ENCODE measurements at regions not wholly inside any gene's neighbourhood (a gene's known extent, or its start where the extent isn't known, plus 50 kb on each side); places are given as distances from the start of the nearest gene placed in this dataset.

GRCh38 chr11:59012398-59013265 lies 73.3 kb downstream of the GLYATL1 start:
- Histone ChIP-seq H3K4me3 (no peak overlapping the region), H3K4me1 (no peaks in the 10 kb centered on the region), H3K9me3 (no peaks in the 10 kb centered on the region), H3K36me3 (no peaks in the 10 kb centered on the region), H3K27ac (no peak overlapping the region), H3K27me3 (no peaks in the 10 kb centered on the region)
- intact Hi-C loops (cut with DNase I; ENCODE audit: low total_unique reads) (no loop called here), in situ Hi-C loops (cut with MboI; ENCODE audit: low pct_ligation_motif_present in 1 of 4, low pct_unique_long_range_greater_than_20kb in 1 of 4, low sequenced_read_pairs in 3 of 4) (no loop called here)
- 74 to 77% methylated on average over 3 to 4 of the region's 4 CpGs for WGBS, 2 donors (ENCODE audit: low coverage in 1 of 2)
- no peak for DNase-seq
- no peak for TF ChIP-seq POLR2AphosphoS5 (IDR thresholded peaks at IDR 0.05)
- no peak for TF ChIP-seq POLR2A (IDR thresholded peaks at IDR 0.05)
- no peak for TF ChIP-seq EP300 (IDR thresholded peaks at IDR 0.05; ENCODE audit: low read depth)
- no peak for TF ChIP-seq CTCF (IDR thresholded peaks at IDR 0.05)

GRCh38 chr11:59025097-59025496 lies 61.0 kb upstream of the GLYATL1B start:
- no peaks in the 10 kb centered on the region for H3K9me3 ChIP-seq
- peak; percentile 16 for DNase-seq
- intact Hi-C loops (cut with DNase I; ENCODE audit: low total_unique reads), result no loop called here
- no peaks in the 10 kb centered on the region for H3K36me3 ChIP-seq
- peaks cover 0 to 20% (median 5%) of the 10 kb centered on the region in 4 donors for H3K4me1 ChIP-seq
- no peaks in the 10 kb centered on the region for H3K27me3 ChIP-seq
- in situ Hi-C loops (cut with MboI; ENCODE audit: low pct_ligation_motif_present in 1 of 4, low pct_unique_long_range_greater_than_20kb in 1 of 4, low sequenced_read_pairs in 3 of 4), result no loop called here
- WGBS, 2 donors (ENCODE audit: low coverage in 1 of 2), result 37 to 57% methylated on average over 3 to 4 of the region's 4 CpGs
- TF ChIP-seq EP300 (IDR thresholded peaks at IDR 0.05; ENCODE audit: low read depth) (no peak), POLR2A (IDR thresholded peaks at IDR 0.05) (no peak), POLR2AphosphoS5 (IDR thresholded peaks at IDR 0.05) (peak in 2 of 3 donors; percentile 14 to 46)
- H3K27ac ChIP-seq, result no peak overlapping the region
- H3K4me3 ChIP-seq, result no peak overlapping the region

- 69 to 83% methylated on average over 4 to 5 of the region's 5 CpGs for WGBS, 2 donors (ENCODE audit: low coverage in 1 of 2)
- Histone ChIP-seq H3K9me3 (no peaks in the 10 kb centered on the region), H3K27me3 (no peaks in the 10 kb centered on the region), H3K36me3 (no peaks in the 10 kb centered on the region), H3K4me3 (no peak overlapping the region), H3K27ac (no peak overlapping the region), H3K4me1 (peaks cover 0 to 21% (median 5%) of the 10 kb centered on the region in 4 donors)
- no peak for DNase-seq
- TF ChIP-seq EP300 (IDR thresholded peaks at IDR 0.05; ENCODE audit: low read depth), result no peak
- no peak for TF ChIP-seq POLR2AphosphoS5 (IDR thresholded peaks at IDR 0.05)
- no peak for TF ChIP-seq CTCF (IDR thresholded peaks at IDR 0.05)
- no peak for TF ChIP-seq POLR2A (IDR thresholded peaks at IDR 0.05)
- intact Hi-C loops (cut with DNase I; ENCODE audit: low total_unique reads) (no loop called here), in situ Hi-C loops (cut with MboI; ENCODE audit: low pct_ligation_motif_present in 1 of 4, low pct_unique_long_range_greater_than_20kb in 1 of 4, low sequenced_read_pairs in 3 of 4) (no loop called here)
Observed at GRCh38 chr11:59028105-59028504, 58.0 kb upstream of the GLYATL1B start.

GRCh38 chr11:59029366-59029889 lies 56.7 kb upstream of the GLYATL1B start:
- intact Hi-C loops (cut with DNase I; ENCODE audit: low total_unique reads) (no loop called here), in situ Hi-C loops (cut with MboI; ENCODE audit: low pct_ligation_motif_present in 1 of 4, low pct_unique_long_range_greater_than_20kb in 1 of 4, low sequenced_read_pairs in 3 of 4) (no loop called here)
- WGBS, 2 donors (ENCODE audit: low coverage in 1 of 2), result 47 to 48% methylated on average over 2 of the region's 2 CpGs
- Histone ChIP-seq H3K27ac (peak overlapping the region in 1 of 4 donors; percentile 29), H3K4me3 (no peak overlapping the region), H3K4me1 (peaks cover 0 to 21% (median 5%) of the 10 kb centered on the region in 4 donors), H3K9me3 (no peaks in the 10 kb centered on the region), H3K27me3 (no peaks in the 10 kb centered on the region), H3K36me3 (no peaks in the 10 kb centered on the region)
- DNase-seq, result no peak
- TF ChIP-seq EP300 (IDR thresholded peaks at IDR 0.05; ENCODE audit: low read depth) (no peak), CTCF (IDR thresholded peaks at IDR 0.05) (no peak), POLR2AphosphoS5 (IDR thresholded peaks at IDR 0.05) (no peak), POLR2A (IDR thresholded peaks at IDR 0.05) (no peak)
